GM12891 (cell line): ENCODE measurements at regions not wholly inside any gene's neighbourhood (a gene's known extent, or its start where the extent isn't known, plus 50 kb on each side); places are given as distances from the start of the nearest gene placed in this dataset.

ENCODE experiments used
- PAX5 ChIP-seq: IDR thresholded peaks from 2 replicates; pipeline ENCODE4 v1.6.1; 2011; ENCODE audit warnings: low read length, moderate library complexity, mild to moderate bottlenecking; ENCODE audit not compliant: insufficient read depth, severe bottlenecking
- POLR2A ChIP-seq: IDR thresholded peaks from 2 replicates; pipeline ENCODE4 v1.6.1; 2011; ENCODE audit warnings: low read depth, low read length, control low read depth
- POLR2AphosphoS5 ChIP-seq: IDR thresholded peaks from 2 replicates; pipeline ENCODE4 v1.6.1; 2011; ENCODE audit warnings: low read depth, low read length, control low read depth
- POU2F2 ChIP-seq: IDR thresholded peaks from 2 replicates; pipeline ENCODE4 v1.6.1; 2011; ENCODE audit warnings: low read depth, mild to moderate bottlenecking, control low read depth, low read length, moderate library complexity
- TAF1 ChIP-seq: IDR thresholded peaks from 2 replicates; pipeline ENCODE4 v1.6.1; 2011; ENCODE audit warnings: low read depth, low read length, control low read depth

- no peak for TF ChIP-seq TAF1
- no peak for TF ChIP-seq POLR2A
- no peak for TF ChIP-seq POLR2AphosphoS5
- no peak for TF ChIP-seq PAX5
- TF ChIP-seq POU2F2, result no peak
These were observed 60.8 kb upstream of the EPS8L3 start for GRCh38 chr1:109824349-109825115.
